ENCODE measurements at regions not wholly inside any gene's neighbourhood (a gene's known extent, or its start where the extent isn't known, plus 50 kb on each side); places are given as distances from the start of the nearest gene placed in this dataset.
"Not testable (repeated sequence)": the region's sequence is repeated elsewhere in the genome, so short reads cannot be mapped to it uniquely, and the experiment has no call there.

DNA sequence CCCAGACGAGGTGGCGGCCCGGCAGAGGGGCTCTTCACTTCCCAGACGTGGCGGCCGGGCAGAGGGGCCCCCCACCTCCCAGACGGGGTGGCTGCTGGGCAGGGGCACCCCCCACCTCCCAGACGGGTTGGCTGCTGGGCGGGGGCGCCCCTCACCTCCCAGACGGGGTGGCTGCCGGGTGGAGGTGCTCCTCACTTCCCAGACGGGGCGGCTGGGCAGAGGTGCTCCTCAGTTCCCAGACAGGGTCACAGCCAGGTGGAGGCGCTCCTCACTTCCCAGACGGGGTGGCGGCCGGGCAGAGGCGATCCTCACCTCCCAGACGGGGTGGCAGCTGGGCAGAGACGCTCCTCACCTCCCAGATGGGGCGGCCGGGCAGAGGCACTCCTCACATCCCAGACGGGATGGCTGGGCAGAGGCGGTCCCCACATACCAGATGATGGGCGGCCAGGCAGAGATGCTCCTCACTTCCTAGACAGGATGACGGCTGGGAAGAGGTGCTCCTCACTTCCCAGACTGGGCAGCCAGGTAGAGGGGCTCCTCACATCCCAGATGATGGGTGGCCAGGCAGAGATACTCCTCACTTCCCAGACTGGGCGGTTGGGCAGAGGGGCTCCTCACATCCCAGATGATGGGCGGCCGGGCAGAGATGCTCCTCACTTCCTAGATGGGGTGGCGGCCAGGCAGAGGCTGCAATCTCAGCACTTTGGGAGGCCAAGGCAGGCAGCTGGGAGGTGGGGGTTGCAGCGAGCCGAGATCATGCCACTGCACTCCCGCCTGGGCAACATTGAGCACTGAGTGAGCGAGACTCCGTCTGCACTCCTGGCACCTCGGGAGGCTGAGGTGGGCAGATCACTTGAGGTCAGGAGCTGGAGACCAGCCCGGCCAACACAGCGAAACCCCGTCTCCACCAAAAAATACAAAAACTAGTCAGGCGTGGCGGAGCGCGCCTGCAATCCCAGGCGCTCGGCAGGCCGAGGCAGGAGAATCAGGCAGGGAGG lies 391.6 kb upstream of the CYLC2 start:
- TF ChIP-seq, protein P1, sequence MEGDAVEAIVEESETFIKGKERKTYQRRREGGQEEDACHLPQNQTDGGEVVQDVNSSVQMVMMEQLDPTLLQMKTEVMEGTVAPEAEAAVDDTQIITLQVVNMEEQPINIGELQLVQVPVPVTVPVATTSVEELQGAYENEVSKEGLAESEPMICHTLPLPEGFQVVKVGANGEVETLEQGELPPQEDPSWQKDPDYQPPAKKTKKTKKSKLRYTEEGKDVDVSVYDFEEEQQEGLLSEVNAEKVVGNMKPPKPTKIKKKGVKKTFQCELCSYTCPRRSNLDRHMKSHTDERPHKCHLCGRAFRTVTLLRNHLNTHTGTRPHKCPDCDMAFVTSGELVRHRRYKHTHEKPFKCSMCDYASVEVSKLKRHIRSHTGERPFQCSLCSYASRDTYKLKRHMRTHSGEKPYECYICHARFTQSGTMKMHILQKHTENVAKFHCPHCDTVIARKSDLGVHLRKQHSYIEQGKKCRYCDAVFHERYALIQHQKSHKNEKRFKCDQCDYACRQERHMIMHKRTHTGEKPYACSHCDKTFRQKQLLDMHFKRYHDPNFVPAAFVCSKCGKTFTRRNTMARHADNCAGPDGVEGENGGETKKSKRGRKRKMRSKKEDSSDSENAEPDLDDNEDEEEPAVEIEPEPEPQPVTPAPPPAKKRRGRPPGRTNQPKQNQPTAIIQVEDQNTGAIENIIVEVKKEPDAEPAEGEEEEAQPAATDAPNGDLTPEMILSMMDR (IDR thresholded peaks at IDR 0.05): not testable (repeated sequence)
- TF ChIP-seq, protein P2, sequence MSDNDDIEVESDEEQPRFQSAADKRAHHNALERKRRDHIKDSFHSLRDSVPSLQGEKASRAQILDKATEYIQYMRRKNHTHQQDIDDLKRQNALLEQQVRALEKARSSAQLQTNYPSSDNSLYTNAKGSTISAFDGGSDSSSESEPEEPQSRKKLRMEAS (IDR thresholded peaks at IDR 0.05; ENCODE audit: low read depth): not testable (repeated sequence)
- not testable (repeated sequence) for TF ChIP-seq RFX5 (IDR thresholded peaks at IDR 0.05; ENCODE audit: low read length)
